Ramos (cell line): ENCODE measurements at regions not wholly inside any gene's neighbourhood (a gene's known extent, or its start where the extent isn't known, plus 50 kb on each side); places are given as distances from the start of the nearest gene placed in this dataset.

Experiments used
- in situ Hi-C: fragments of 300-500 bp; cut with MboI; formaldehyde crosslinking; loops from one replicate; pipeline ENCODE4 v1.14.3; 2022; ENCODE audit warnings: low sequenced_read_pairs; ENCODE audit not compliant: unreplicated experiment

DNA sequence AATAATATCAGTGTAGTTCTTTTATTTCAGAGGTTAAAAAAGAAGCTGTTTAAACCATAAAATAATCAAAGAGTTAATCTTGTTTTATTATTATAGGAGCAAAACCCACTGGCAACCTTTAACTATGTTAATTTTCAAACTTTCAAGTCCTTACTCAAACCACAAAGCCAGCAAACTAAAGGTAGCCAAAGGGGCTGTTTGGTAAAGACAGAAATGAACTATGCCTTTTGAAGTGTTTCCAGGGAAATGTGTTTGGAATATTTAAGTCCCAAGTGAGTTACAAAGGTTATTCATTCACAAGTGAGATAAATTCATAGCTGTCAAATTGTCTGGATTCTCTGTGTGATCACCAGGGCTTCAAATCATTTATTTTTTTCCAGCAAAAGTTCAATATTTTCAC, 264.7 kb downstream of the MZT1 start:
- in situ Hi-C loops = no loop called here

DNA sequence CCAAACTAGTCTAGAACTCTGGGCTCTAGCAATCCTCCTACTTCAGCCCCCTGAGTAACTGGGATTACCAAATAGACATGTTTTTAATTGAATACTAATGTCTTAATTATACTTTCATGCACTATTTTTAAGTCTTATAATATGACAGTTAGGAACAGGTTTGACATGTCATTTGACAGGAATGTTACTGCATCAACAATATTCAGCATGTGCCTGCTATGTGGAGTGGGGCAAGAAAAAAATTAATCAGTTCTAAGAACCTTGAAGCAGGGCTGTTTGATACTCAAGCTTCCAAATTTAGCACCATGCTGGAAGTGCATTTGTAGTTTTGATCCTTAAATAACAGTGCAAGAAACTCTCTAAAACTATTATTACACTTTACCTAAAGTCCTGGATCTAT, 265.3 kb downstream of the MZT1 start:
- in situ Hi-C loops = no loop called here

DNA sequence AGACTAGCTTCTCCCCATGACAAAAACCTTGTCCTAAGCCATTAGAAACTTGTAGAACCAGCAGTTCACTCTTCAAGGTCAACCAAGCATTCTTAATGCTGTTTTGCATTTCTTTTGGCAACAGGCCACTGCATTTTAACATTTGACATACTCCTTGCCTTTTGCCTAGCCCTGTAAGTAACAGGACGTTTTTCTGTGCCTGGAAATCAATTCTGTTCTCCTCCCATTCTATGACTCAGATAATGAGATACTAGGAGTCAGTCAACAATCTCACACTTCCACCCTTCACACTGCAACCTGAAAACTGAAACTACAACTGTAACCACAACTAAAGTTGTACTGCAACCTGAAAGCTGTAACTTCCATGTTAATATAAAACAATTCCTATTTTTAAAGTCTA, 268.7 kb downstream of the MZT1 start:
- in situ Hi-C loops = no loop called here

DNA sequence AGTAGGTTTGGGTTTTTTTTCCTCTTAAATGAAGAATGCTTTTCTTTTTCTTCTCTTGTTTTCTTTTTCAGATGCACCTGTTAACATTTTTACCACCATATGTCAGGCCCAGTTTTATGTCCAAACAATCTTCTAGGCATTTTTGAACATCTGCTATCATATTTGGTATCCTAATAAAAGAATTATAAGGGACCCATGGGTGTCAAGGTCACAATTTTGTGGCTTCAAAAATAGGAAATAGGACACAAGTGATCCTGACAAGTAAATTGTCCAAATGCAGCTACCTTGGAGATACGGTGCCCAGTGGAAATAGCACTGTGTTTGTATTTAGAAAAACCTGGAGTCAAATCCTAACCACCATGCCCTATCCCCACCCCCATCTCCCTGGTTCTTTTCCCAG, 270.3 kb downstream of the MZT1 start:
- in situ Hi-C loops = no loop called here

DNA sequence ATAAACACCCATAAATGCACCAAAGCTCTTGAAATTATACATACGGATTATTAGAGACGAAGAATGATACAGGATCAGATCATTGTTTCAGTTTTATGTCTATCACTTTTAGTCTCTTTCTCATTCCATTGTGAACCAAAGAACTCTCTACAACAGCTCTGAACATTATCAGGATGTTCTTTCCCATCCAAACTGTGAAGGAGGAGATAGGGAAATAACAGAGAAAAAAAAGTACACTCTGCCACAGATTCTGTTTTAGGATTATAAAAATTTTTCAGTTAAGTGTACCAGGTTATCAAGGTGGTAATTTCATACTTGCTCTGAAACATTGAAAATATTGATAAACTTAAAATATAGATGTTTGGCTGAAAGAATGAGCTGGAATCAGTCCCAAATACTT, 270.9 kb downstream of the MZT1 start:
- in situ Hi-C loops = no loop called here

DNA sequence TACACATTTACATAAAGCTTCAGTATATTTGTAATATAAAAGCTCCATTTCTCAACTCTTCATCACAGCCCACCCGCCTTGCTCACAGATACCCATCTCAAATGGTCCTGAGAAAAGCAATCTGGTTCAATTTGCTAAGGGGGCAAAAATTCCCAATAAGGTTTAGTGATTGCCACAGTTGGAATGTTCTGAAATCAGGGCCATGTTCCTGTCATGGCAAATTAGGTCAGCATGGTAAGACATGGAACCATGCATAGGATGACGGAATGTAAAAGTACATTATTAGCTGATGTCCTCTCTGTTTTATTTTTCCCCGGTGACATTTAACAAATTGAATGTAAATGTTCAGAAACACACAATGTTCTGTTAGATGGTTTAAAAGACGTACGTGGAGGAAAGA, 274.3 kb downstream of the MZT1 start:
- in situ Hi-C loops = no loop called here

DNA sequence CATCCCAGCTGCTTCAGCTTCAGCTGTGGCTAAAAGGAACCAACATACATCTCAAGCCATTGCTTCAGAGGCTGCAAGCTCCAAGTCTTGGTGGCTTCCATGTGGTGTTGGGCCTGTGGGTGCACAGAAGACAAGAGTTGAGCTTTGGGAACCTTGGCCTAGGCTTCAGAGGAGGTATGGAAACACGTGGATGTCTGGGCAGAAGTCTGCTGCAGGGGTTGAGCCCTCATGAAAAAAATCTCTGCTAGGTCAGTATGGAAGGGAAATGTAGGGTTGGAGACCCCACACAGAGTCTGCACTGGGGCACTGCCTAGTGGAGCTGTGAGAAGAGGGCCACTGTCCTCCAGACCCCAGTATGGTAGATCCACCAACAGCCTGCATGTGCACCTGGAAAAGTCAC, 279.3 kb downstream of the MZT1 start:
- in situ Hi-C loops = no loop called here

DNA sequence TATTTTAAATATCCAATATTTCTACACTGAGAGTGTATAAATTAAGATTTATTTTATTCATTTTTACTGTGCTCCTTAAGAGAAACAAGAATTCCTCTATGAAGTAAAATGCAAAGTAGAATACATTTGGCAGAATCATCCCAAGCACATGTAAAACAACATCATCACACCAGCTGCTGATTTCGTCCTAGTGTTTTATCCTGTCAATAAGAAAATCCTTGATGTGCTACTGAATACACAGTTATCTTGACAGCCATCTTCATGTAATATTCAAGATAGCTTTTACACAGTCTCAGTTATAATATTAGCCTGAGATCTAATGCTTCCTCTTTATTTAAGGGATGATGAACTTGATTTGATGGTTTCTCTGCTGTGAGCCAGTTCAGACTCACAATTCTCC, 282.4 kb downstream of the MZT1 start:
- in situ Hi-C loops = no loop called here

DNA sequence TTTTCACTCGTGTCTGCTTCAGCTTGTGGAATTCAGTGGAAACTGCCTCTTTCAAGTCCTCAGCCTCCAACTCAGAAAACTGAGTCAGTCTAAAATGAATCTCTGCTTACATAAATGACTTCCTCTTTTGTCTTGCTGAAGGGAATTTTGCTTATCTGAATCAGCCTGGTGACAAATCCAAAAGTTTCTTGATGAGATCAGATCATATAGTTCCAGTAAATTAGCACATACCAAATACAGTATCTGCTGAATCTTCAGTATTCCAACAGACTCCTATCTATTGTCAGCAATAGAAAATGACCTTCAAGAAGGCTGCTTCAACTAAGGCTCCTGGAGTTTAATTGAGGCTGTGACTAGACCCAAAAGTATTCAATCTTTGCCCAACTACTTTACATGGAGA, 290.0 kb downstream of the MZT1 start:
- in situ Hi-C loops = no loop called here

DNA sequence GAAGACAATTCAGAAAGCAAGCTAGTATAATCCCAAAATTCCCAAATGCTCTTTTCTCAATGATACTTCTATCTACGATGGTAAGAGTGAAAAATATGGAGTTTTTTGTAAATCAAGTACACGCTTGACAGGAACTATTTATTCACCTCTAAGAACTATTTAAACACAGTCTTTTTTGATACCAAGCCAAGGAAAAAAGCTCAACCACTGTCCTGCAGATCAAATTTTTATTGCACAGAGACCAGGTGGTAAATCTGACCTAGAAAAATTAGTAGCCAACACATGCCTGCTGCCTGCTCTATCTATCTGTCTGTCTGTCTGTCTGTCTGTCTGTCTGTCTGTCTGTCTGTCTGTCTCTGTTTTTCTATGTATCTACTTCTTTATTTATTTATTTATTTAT, 292.2 kb downstream of the MZT1 start:
- in situ Hi-C loops = no loop called here

DNA sequence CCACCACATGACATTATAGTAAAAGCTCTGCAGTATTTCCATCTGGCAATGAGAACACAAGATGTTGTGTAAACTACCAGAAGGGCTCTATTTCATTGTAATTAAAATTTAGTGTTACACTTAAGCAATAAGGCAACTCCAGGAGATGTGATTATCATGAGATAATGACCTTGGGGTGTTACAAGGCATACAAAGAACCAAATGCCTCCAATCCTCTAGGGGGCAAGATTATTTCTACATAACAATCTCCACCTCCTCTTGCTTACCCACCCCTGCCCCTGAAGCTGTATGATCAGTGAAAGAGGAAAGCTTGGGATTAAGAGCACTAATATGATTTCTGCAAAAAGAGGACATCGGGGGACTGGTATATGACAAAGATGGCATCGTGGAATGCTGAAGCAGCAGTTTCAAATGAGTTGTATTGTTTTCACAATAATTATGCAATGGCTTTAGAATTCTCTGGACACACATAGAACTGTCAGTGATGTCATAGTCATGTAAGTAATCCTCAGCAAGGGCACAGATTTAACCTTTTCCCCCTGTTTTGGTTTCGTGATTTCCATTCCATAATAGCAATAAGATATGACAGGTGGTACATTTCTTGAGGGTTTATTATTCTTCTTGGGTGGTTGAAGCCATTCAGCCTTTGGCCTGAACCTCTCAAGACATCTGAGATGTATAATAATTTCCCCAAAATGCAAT, 295.3 kb downstream of the MZT1 start:
- in situ Hi-C loops = no loop called here

DNA sequence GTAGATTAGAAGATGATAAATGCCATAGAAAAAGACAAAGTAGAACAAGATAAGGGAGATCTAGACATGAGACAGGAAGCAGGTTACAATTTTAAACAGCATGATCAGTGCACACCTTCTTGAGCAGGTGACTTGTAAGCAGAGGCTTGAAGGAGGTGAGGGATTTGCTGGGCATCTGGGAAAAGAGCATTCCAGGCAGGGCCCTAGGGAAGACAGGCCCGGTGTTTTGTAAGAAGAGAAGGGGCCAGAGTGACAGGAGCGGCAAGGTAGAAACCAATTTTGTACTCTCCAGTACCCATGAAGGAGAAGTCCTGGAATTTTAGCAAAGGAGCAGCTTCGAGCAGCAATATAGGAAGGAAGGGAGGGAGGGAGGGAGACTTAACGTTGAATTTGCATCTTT, 296.5 kb downstream of the MZT1 start:
- in situ Hi-C loops = no loop called here

DNA sequence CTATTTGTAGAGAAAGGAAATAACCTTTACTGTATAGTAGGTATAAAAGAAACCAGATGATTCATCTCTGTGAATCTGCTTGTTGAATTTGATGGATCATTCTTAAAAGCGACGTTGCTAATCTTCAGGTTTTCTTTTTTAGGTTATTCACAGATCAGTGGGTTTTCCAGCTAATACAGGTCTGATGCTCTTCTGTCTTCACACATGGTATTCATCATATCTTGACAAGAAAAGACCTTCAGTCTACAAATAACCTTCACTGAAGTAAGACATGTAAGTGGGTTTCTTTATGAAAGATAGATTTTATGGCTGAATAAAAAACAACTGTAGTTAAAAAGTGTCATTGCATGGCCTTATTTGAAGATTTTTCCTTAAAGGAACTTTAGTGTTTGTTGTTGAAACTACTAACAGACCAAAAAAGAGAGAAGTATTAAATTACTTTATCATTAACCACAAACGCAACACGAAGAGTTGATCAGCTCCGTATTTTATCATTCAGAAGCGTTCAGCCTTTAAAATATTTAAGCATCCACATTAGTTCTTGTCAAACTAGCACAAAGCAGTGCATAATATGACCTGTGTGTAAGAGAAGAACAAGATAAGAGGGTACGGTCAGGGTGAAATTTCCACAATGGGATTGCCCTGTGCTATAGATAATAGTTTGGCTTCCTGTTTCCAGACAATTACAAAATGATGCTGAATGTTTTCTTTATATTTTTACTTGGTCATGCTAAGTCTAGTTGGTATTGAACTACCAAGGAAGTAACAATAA, 299.5 kb downstream of the MZT1 start:
- in situ Hi-C loops = no loop called here

DNA sequence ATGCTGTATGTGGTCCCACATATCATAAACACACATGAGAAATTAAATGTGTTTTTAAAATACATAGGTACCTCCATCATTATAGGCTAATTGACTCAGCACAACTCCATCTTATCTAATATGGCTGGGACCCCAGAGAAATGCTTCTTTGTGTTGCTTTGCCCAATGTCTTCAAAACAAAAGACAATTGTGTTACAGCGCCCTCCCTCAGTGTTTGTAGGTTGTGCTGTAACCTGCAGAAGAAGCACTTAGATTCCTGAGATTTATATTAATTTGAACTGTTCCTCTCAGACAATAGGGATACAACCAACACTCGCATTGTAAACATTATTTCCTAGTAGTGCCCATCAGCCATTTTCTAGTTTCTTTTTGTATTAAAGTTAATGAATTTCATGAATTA, 303.4 kb downstream of the MZT1 start:
- in situ Hi-C loops = no loop called here

DNA sequence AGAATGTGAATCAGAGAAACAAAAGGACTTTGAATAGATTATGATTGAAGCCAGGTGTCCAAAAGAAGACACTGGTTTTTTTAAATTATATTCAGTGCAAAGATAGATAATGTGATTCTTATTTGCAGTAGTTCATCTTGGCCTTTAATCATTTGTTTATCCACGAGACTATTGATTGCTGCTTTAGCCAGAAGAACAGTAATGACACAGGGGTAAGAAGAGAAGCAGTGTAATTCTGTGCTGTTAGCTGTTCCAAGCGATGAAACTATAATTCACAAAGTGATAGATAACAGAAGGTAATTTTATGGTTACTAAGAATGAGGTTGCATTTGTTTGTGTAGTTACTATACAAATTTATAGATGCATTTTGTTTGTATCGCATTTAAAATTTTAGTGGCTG, 311.6 kb downstream of the MZT1 start:
- in situ Hi-C loops = no loop called here

DNA sequence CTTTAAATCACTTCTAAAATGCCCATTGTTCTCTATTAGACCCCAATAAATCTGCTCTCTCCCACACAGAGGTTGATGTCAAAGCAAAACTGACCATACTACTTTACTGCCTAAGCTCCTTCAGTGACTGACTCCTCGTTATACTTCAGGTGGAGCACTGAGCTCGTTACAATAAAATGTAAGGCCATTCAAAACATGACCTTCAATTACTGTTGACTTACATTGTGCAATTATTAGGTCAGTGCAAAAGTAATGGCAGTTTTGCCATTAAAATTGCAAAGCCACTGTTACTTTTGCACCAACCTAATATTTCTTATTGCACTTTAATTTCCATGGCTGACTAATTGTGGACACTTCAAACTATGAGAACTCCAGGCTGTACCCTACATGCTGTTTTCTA, 314.9 kb downstream of the MZT1 start:
- in situ Hi-C loops = no loop called here

DNA sequence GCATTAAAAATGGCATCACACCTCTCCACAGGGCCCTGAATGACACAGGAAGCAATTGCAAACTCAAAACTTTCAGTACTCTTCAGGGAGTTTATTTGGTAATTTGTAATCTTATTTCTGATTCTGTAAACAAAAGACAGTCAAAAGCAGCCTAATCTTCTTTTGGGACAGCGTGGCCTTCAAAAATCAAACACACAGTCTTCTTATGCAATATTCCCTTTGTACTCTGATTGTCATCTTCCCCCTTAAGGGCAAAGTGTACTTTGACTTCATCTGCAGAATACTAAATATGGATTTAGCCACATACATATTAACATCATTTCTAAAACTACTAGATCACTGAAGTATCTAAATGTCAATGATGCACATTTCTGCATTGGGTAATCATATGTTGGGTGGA, 322.0 kb downstream of the MZT1 start:
- in situ Hi-C loops = no loop called here

DNA sequence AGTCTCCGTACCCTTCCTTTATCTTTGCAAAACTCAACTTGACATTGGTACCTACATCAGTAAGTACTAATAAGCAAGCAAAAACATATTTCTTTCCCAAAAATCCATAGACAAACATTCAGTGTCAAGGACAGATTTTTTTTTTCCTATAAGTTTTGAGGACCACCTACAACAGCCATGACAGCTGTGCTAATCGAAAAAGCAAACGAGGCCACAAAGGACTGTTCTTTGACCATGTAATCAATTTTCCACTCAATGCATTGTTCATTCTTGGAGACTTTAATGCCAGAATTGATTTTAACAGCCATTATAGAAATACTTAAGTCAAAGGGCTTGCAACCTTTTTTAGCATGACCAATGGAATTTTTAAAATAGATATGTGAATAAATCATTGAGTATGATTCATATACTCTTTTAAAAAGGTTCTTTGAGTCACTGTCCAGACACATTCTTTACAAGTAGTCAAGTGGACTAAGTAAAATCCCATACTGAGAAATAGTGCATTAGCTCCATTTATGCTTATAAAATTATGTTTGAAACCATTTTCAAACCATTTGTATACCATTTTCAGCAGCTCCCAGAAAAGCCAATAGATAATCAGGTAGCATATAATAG, 323.9 kb downstream of the MZT1 start:
- in situ Hi-C loops = no loop called here

DNA sequence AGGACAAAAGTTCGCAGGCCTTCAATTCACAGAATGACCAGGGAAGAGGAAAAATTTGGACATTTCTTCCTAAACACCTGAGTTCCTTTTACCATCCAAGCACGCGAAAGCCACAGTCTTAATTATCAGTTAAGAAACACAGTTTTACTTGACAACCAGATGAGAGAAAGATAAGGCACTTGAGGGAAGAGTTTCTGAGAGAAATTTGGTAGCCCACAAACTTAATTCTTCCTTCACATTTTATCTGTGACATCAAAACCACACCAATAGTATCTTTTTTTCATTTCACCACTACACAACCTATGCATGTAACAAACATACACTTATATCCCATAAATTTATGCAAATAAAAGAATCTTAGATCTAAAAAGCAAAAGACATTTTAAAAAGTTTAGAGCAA, 326.6 kb downstream of the MZT1 start:
- in situ Hi-C loops = no loop called here

DNA sequence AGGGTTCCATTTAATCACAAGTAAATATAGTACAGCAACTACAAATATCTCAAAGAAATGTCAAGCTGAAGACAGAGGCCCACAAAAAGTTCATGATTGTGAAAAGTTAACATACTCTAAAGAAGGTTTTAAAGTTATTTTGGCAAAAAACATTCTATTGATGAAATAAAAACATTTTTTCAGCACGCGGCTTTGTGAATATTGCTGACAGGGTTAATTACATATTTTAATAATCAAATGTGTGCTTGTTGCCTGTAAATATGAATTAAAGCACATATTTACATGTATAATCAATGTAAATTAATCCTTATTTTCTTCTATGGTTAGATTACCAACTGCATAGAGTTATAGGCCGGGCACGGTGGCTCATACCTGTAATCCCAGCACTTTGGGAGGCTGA, 328.1 kb downstream of the MZT1 start:
- in situ Hi-C loops = no loop called here

DNA sequence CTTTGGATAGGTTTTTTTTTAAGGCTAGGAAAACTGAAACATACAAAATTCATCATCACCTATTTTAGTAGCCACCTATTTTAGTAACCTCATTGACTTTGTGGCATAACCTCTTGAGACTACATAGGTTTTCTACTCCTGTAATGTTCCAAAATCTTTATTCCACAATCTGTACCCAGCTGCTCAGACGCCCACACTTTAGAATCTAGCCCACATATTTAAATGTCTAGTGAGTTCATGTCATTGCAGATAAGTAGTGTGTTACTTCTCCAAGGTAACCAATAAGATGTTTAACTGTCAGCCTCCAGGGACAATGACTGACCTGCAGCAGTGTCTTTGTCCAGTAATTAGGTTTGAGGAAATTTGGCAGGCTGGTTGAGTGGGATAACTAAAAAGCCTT, 330.2 kb downstream of the MZT1 start:
- in situ Hi-C loops = no loop called here

DNA sequence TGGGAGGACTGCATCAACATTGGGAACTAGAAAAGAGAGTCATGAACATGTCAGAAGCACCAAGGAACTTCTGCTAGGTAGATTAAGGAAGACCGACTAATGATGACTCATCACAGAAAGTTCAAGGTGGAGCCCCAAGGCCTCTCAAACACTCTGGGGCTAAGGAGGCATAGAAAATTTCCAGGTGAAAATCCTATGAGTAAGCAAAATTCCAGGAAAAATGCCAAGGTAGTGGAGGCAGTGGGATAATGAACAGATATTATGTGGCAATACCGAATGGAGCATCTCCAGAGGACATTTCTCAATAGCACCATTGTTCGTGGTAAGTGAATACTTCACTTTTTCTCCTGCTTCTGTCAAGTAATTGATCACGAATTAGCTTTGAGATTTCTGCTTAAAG, 336.5 kb downstream of the MZT1 start:
- in situ Hi-C loops = no loop called here
